Testis (tissue), 2 donors: ENCODE measurements at regions not wholly inside any gene's neighbourhood (a gene's known extent, or its start where the extent isn't known, plus 50 kb on each side); places are given as distances from the start of the nearest gene placed in this dataset.
"Not testable (repeated sequence)": the region's sequence is repeated elsewhere in the genome, so short reads cannot be mapped to it uniquely, and the experiment has no call there.

Experiments
- DNase-seq: peaks from one replicate; pipeline ENCODE4 v3.0.0-alpha.2; 2019
- H3K27ac ChIP-seq, 2 donors: fragments of 200-600 bp; sonication (generic); one replicate each; pipeline ENCODE4 v1.5.1; 2019
- H3K27me3 ChIP-seq: fragments of 200-600 bp; sonication (generic); one replicate; pipeline ENCODE4 v1.5.1; 2019
- H3K36me3 ChIP-seq: fragments of 200-600 bp; sonication (generic); one replicate; pipeline ENCODE4 v1.5.1; 2017; ENCODE audit warnings: low read depth; ENCODE audit errors: missing control alignments
- H3K4me1 ChIP-seq: fragments of 200-600 bp; sonication (generic); one replicate; pipeline ENCODE4 v1.5.1; 2019
- H3K4me3 ChIP-seq, 2 donors: fragments of 200-600 bp; sonication (generic); one replicate each; pipeline ENCODE4 v1.5.1; 2017 to 2019
- H3K9me3 ChIP-seq: fragments of 200-600 bp; sonication (generic); one replicate; pipeline ENCODE4 v1.5.1; 2017
- POLR2A ChIP-seq: fragments of 450-650 bp; IDR thresholded peaks from one replicate; pipeline ENCODE4 v1.6.1; 2017; ENCODE audit warnings: antibody characterized with exemption, mild to moderate bottlenecking, moderate library complexity
- WGBS, 2 donors: methylation state at CpG; one replicate each; pipeline ENCODE4 v1.1.5; 2018; 5-methylcytosine and 5-hydroxymethylcytosine counted together
- intact Hi-C: fragments of 100-400 bp; cut with DNase I; formaldehyde crosslinking; loops from one replicate; pipeline ENCODE4 v1.15.1; 2023; ENCODE audit warnings: low total_unique reads
- TF ChIP-seq, protein P1 (sequence below), 3 experiments: fragments of 450-650 bp in 2 of 3; fragments of 200-600 bp in 1 of 3; sonication (generic) in 1 of 3; IDR thresholded peaks; one replicate each; pipeline ENCODE4 v1.5.1; 2016 to 2019; ENCODE audit warnings: antibody characterized with exemption in 3 of 3, mild to moderate bottlenecking in 2 of 3, moderate library complexity in 1 of 3

DNA sequence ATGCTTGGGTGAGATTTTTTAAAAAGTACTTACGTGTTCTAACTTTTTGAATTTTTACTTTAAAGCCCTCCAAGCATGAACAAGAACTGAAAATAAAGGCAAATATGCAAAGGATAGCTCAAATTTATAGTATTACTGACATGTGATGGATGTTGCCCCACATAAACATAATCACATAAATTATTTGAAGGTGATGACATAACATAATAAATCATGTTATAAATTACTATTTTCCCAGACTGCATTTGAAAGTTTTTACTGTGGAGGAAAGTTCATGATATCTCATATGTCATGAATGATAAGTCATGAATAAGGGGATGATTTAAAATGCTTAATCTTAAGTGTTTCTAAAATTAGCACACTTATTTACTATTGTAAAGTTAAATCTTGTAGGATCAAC lies 705.7 kb upstream of the SLITRK1 start:
- DNase-seq = no peak
- WGBS, 2 donors = 79 to 84% methylated on average over 1 of the region's 1 CpG
- TF ChIP-seq, protein P1, sequence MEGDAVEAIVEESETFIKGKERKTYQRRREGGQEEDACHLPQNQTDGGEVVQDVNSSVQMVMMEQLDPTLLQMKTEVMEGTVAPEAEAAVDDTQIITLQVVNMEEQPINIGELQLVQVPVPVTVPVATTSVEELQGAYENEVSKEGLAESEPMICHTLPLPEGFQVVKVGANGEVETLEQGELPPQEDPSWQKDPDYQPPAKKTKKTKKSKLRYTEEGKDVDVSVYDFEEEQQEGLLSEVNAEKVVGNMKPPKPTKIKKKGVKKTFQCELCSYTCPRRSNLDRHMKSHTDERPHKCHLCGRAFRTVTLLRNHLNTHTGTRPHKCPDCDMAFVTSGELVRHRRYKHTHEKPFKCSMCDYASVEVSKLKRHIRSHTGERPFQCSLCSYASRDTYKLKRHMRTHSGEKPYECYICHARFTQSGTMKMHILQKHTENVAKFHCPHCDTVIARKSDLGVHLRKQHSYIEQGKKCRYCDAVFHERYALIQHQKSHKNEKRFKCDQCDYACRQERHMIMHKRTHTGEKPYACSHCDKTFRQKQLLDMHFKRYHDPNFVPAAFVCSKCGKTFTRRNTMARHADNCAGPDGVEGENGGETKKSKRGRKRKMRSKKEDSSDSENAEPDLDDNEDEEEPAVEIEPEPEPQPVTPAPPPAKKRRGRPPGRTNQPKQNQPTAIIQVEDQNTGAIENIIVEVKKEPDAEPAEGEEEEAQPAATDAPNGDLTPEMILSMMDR (IDR thresholded peaks at IDR 0.05) = no peak
- no peak for TF ChIP-seq POLR2A
- Histone ChIP-seq H3K27me3 (no peaks in the 10 kb centered on the region), H3K27ac (no peak overlapping the region), H3K9me3 (no peaks in the 10 kb centered on the region), H3K4me1 (no peaks in the 10 kb centered on the region), H3K36me3 (no peaks in the 10 kb centered on the region), H3K4me3 (no peak overlapping the region)
- intact Hi-C loops = no loop called here

DNA sequence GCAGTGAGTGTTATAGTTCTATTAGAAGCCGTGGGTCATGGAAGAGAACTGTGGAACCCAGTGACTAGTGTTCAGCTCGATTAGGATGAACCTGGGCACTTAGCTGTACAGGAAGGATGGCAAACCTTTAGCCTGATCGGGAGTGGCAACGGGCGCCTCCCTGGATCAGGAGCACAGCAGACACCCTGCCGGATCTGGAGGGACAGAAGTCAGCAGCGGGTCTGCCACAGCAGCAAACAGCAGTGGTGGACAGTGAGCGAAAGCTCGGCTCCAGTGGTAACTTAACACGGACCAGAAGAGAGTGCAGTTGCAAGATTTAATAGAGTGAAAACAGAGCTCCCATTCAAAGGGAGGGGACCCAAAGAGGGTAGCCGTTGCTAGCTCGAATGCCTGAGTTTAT lies 697.6 kb upstream of the SLITRK1 start:
- WGBS, 2 donors = 93 to 95% methylated on average over 12 of the region's 12 CpGs
- H3K9me3 ChIP-seq, H3K4me3 ChIP-seq, H3K36me3 ChIP-seq, H3K27ac ChIP-seq, H3K4me1 ChIP-seq, H3K27me3 ChIP-seq, intact Hi-C loops, DNase-seq: not testable (repeated sequence)

- Histone ChIP-seq H3K4me3 (no peak overlapping the region), H3K27me3 (no peaks in the 10 kb centered on the region), H3K4me1 (no peaks in the 10 kb centered on the region), H3K36me3 (no peaks in the 10 kb centered on the region), H3K27ac (no peak overlapping the region), H3K9me3 (no peaks in the 10 kb centered on the region)
- intact Hi-C loops = no loop called here
- no peak for TF ChIP-seq POLR2A
- TF ChIP-seq, protein P1 (IDR thresholded peaks at IDR 0.05) = no peak
- no peak for DNase-seq
Observed at GRCh38 chr13:84574851-84575250, 692.6 kb upstream of the SLITRK1 start.

DNA sequence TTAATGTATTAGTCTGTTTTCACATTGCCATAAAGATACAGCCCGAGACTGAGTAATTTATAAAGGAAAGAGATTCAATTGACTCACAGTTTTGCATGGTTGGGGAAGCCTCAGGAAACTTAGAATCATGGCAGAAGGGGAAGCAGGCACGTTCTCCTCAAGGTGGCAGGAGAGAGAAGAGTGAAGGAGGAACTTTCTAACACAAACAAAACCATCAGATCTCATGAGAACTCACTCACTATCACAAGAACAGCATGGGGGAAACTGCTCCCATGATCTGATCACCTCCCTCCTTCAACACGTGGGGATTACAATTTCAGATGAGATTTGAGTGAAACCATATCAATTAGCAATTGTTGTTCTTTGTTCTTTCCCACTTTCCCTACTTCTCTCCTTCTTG lies 689.0 kb upstream of the SLITRK1 start:
- H3K36me3 ChIP-seq = no peaks in the 10 kb centered on the region
- H3K4me3 ChIP-seq = no peak overlapping the region
- WGBS, 2 donors = 68 to 75% methylated on average over 3 of the region's 3 CpGs
- no peaks in the 10 kb centered on the region for H3K27me3 ChIP-seq
- H3K9me3 ChIP-seq = no peaks in the 10 kb centered on the region
- no peak overlapping the region for H3K27ac ChIP-seq
- no peak for DNase-seq
- TF ChIP-seq POLR2A = no peak
- TF ChIP-seq, protein P1 (IDR thresholded peaks at IDR 0.05) = no peak
- intact Hi-C loops = no loop called here
- no peaks in the 10 kb centered on the region for H3K4me1 ChIP-seq

DNA sequence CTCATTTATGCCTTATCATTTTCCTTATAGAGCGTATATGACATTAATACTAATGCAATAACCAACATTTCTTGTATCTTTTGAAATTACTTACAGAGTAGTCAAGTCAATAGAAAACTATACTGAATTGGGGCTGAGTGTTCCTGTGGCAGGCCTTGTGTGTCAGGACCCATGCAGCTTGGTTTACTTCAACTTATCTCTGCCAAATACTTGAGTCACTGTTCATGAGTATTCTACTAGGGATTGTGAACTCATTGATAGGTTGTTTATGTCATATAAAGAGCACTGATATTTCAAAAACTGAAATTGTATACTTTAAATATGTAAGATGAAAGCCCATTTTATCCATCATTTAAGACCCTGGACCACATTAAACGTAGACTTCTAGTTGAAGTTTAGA lies 688.6 kb upstream of the SLITRK1 start:
- Histone ChIP-seq H3K4me1 (no peaks in the 10 kb centered on the region), H3K4me3 (no peak overlapping the region), H3K36me3 (no peaks in the 10 kb centered on the region), H3K9me3 (no peaks in the 10 kb centered on the region), H3K27me3 (no peaks in the 10 kb centered on the region), H3K27ac (no peak overlapping the region)
- WGBS, 2 donors = 79 to 83% methylated on average over 2 of the region's 2 CpGs
- intact Hi-C loops = no loop called here
- TF ChIP-seq, protein P1 (IDR thresholded peaks at IDR 0.05) = no peak
- TF ChIP-seq POLR2A = no peak
- DNase-seq = no peak
